Astrocyte (in vitro differentiated cells and primary cell): ENCODE measurements at regions not wholly inside any gene's neighbourhood (a gene's known extent, or its start where the extent isn't known, plus 50 kb on each side); places are given as distances from the start of the nearest gene placed in this dataset.

Source experiments
- EZH2 ChIP-seq: IDR thresholded peaks from 2 replicates; pipeline ENCODE4 v1.6.1; 2012; ENCODE audit warnings: mild to moderate bottlenecking, low read length, inconsistent platforms; ENCODE audit not compliant: insufficient read depth
- TF ChIP-seq, protein P1 (sequence below): IDR thresholded peaks from 2 replicates; pipeline ENCODE4 v1.5.1; 2011; ENCODE audit warnings: low read depth, mild to moderate bottlenecking, inconsistent platforms, low read length, moderate library complexity; ENCODE audit not compliant: insufficient read depth

DNA sequence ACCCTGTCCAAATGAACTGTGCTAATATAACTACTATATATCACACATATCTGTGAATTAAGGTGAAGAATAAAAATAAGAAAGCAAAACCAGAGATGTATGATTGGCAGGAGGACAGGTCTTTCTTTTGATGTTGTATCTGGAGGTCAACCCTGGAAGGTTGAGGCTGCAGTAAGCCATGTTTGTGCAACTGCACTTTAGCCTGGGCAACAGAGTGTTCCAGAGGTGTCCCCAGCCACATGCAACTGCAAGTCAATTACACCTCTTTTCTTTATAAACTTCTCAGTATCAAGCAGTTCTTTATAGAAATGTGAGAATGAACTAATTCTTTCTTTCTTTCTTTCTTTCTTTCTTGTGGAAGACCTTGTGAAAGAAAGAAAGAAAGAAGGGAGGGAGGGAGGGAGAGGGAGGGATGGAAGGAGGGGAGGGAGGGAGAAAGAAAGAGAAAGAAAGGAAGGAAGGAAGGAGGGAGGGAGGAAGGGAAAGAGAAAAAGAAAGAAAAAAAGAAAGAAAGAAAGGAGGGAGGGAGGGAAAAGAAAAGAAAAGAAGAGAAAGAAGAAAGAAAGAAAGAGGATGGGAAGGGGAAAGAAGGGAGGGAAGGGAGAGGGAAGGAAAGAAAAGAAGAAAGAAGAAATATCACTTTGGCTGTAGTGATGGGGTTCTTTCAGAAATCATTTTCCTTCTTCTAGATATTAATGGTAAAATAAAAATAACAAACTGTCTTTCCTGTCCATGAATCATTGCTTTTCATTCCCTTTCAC, 54.0 kb upstream of the S1PR1 start:
- TF ChIP-seq, protein P1, sequence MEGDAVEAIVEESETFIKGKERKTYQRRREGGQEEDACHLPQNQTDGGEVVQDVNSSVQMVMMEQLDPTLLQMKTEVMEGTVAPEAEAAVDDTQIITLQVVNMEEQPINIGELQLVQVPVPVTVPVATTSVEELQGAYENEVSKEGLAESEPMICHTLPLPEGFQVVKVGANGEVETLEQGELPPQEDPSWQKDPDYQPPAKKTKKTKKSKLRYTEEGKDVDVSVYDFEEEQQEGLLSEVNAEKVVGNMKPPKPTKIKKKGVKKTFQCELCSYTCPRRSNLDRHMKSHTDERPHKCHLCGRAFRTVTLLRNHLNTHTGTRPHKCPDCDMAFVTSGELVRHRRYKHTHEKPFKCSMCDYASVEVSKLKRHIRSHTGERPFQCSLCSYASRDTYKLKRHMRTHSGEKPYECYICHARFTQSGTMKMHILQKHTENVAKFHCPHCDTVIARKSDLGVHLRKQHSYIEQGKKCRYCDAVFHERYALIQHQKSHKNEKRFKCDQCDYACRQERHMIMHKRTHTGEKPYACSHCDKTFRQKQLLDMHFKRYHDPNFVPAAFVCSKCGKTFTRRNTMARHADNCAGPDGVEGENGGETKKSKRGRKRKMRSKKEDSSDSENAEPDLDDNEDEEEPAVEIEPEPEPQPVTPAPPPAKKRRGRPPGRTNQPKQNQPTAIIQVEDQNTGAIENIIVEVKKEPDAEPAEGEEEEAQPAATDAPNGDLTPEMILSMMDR = no peak
- TF ChIP-seq EZH2 = no peak
